Right cardiac atrium (tissue), 5 donors: ENCODE measurements at regions not wholly inside any gene's neighbourhood (a gene's known extent, or its start where the extent isn't known, plus 50 kb on each side); places are given as distances from the start of the nearest gene placed in this dataset.

Experiments used
- ATAC-seq, 2 donors: fragments of 200-7000 bp; cut with Tn5 transposase; one replicate each; pipeline versions ENCODE4 v1.8.0 to v1.9.1; 2020; ENCODE audit warnings: moderate library complexity in 2 of 2, mild to moderate bottlenecking in 1 of 2
- DNase-seq, 3 donors: peaks; one replicate each; pipeline ENCODE4 v3.0.0-alpha.2; 2020
- H3K27ac ChIP-seq: one replicate; pipeline ENCODE4 v1.5.1; 2013; ENCODE audit warnings: mild to moderate bottlenecking, low read length, control low read depth, moderate library complexity
- H3K27me3 ChIP-seq: one replicate; pipeline ENCODE4 v1.6.1; 2013; ENCODE audit not compliant: control insufficient read depth, insufficient read depth
- H3K4me1 ChIP-seq: one replicate; pipeline ENCODE4 v1.6.1; 2013; ENCODE audit warnings: low read length; ENCODE audit not compliant: control insufficient read depth, insufficient read depth
- H3K4me3 ChIP-seq: one replicate; pipeline ENCODE4 v1.5.1; 2013; ENCODE audit warnings: low read length, control low read depth
- H3K9me3 ChIP-seq: one replicate; pipeline ENCODE4 v1.6.1; 2013; ENCODE audit warnings: low read length; ENCODE audit not compliant: control insufficient read depth
- whole genome bisulfite sequencing: extraction: QIAGEN DNeasy Blood & Tissue Kit; methylation state at CpG from one replicate; pipeline ENCODE4 v1.1.7; 2013; 5-methylcytosine and 5-hydroxymethylcytosine counted together
- intact Hi-C, 4 donors: fragments of 100-400 bp; cut with DNase I; formaldehyde crosslinking; loops; one replicate each; pipeline versions ENCODE4 v1.11.0 to v1.14.0; 2022 to 2023
- donor health status: healthy with polysubstance abuse.
- donor health status: DM: no; HTN: yes; CAD: no.
- donor health status: DM: no; HTN: no; CAD: no.
- donor health status: DM: no; HTN: yes; CAD: no; lungs with severe emphysema.
- donor health status: DM: yes; HTN: yes; CAD: no.

DNA sequence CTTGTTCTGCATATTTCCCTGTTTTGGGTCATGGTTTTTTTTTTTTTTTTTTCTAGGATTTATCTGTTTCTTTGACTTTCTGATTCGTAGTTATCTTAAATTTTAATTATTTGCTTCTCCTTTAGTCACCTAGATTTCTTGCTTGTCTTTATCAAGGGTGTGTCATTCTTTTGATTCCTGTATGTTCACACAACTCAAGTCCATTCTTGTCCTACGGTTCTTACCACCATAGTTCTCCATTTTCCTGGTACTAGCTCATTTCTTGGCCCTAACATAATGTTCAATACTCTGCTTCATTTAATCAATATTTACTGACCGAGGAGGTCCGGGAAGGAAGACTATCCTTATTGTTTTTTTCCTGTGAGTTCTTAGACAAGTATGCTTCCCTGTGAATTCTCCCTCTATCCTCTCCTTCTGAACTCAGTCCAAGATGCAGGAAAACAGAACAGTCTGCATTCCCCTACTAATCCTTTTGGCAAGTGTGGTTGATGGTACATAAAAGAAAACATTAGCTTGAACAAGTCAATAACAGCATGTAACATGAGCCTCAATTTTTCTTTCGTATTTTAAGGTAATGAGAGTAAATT, 1346.4 kb upstream of the SEL1L start:
- ATAC-seq (no peak), DNase-seq (no peak)
- Histone ChIP-seq H3K4me1 (no peaks in the 10 kb centered on the region), H3K27me3 (no peaks in the 10 kb centered on the region), H3K9me3 (no peaks in the 10 kb centered on the region), H3K27ac (no peak overlapping the region), H3K4me3 (no peak overlapping the region)
- 67% methylated on average over 5 of the region's 5 CpGs for WGBS
- intact Hi-C loops, result no loop called here

GRCh38 chr14:82886670-82887069, 1353.0 kb upstream of the SEL1L start:
- no peak for ATAC-seq
- DNase-seq, result no peak
- intact Hi-C loops, result no loop called here
- Histone ChIP-seq H3K27me3 (no peaks in the 10 kb centered on the region), H3K4me1 (no peaks in the 10 kb centered on the region), H3K4me3 (no peak overlapping the region), H3K27ac (no peak overlapping the region), H3K9me3 (no peaks in the 10 kb centered on the region)
- WGBS, result 51% methylated on average over 1 of the region's 1 CpG

DNA sequence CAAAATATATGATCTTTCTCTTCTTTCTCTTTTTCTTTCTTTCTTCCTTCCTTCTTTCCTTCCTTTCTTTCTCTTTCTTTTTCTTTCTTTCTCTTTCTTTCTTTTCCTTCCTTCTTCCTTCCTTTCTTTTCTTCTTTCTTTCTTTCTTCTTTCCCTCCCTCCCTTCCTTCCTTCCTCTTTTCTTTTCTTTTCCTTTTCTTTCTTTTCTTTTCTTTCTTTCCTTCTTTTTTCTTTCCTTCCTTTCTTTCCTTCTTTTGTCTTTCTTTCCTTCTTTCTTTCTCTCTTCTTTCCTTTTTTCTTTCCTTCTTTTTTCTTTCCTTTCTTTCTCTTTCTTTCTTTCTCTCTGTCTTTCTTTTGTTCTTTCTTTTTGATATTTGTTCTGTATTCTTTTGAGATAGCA, 1356.0 kb upstream of the SEL1L start:
- Histone ChIP-seq H3K27me3 (no peaks in the 10 kb centered on the region), H3K9me3 (no peaks in the 10 kb centered on the region), H3K27ac (no peak overlapping the region), H3K4me1 (no peaks in the 10 kb centered on the region), H3K4me3 (no peak overlapping the region)
- intact Hi-C loops, result no loop called here
- DNase-seq, result no peak
- ATAC-seq, result no peak

DNA sequence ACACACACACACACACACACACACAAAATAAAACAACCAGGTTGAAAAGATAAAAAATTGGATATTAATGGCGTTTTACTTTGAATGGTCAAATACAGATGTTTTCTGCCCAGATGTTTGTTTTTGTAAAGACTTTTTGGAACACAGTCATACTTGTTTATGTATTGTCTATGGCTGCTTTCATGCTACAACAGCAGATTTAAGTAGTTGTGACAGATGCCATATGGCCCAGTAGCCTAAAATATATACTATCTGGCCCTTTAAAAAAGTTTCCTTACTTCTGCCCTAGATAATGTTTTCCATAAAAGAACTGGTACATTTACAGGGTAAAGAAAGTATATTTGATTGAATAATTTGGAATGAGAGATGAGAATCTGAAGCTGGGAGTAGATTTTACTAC, 1362.8 kb upstream of the SEL1L start:
- H3K4me1 ChIP-seq, result no peaks in the 10 kb centered on the region
- WGBS, result 74% methylated on average over 1 of the region's 1 CpG
- no peak overlapping the region for H3K27ac ChIP-seq
- ATAC-seq, result no peak
- no peaks in the 10 kb centered on the region for H3K9me3 ChIP-seq
- intact Hi-C loops, result no loop called here
- H3K4me3 ChIP-seq, result no peak overlapping the region
- DNase-seq, result no peak
- no peaks in the 10 kb centered on the region for H3K27me3 ChIP-seq

GRCh38 chr14:82897469-82898308, 1364.0 kb upstream of the SEL1L start:
- H3K27ac ChIP-seq, result no peak overlapping the region
- WGBS, result 54% methylated on average over 4 of the region's 4 CpGs
- H3K9me3 ChIP-seq, result no peaks in the 10 kb centered on the region
- H3K27me3 ChIP-seq, result no peaks in the 10 kb centered on the region
- no peak overlapping the region for H3K4me3 ChIP-seq
- ATAC-seq, result no peak
- no peak for DNase-seq
- H3K4me1 ChIP-seq, result no peaks in the 10 kb centered on the region
- intact Hi-C loops, result no loop called here

DNA sequence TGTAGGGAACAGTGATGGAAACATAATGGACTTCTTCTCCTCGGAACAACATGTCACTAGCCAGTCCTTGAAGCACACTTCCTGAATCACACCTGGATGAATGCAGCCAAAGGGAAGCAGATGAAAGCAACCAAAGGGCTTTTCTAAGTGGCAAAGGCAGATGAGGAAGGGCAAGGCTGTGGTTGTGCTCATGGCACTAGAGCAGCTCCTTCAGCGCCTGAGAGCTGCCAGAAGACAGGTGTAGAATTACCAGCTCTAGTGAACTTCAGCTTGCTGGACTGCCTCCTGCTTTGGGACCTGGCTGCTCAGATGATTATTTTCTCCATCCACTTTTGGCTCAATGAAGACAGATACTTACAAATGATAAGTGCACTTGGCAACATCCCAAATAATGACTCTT, 1372.1 kb upstream of the SEL1L start:
- ATAC-seq, result no peak
- no peak for DNase-seq
- H3K9me3 ChIP-seq, result no peaks in the 10 kb centered on the region
- H3K27ac ChIP-seq, result no peak overlapping the region
- intact Hi-C loops, result no loop called here
- H3K4me3 ChIP-seq, result no peak overlapping the region
- H3K27me3 ChIP-seq, result no peaks in the 10 kb centered on the region
- 76% methylated on average over 2 of the region's 2 CpGs for WGBS
- no peaks in the 10 kb centered on the region for H3K4me1 ChIP-seq

- no peaks in the 10 kb centered on the region for H3K4me1 ChIP-seq
- intact Hi-C loops, result no loop called here
- DNase-seq (no peak), ATAC-seq (peak; percentile 29 to 31)
- no peak overlapping the region for H3K4me3 ChIP-seq
- H3K27ac ChIP-seq, result no peak overlapping the region
- no peaks in the 10 kb centered on the region for H3K9me3 ChIP-seq
- no peaks in the 10 kb centered on the region for H3K27me3 ChIP-seq
- WGBS, result 13% methylated on average over 2 of the region's 2 CpGs
Observed at GRCh38 chr14:82911930-82912329, 1378.3 kb upstream of the SEL1L start.

DNA sequence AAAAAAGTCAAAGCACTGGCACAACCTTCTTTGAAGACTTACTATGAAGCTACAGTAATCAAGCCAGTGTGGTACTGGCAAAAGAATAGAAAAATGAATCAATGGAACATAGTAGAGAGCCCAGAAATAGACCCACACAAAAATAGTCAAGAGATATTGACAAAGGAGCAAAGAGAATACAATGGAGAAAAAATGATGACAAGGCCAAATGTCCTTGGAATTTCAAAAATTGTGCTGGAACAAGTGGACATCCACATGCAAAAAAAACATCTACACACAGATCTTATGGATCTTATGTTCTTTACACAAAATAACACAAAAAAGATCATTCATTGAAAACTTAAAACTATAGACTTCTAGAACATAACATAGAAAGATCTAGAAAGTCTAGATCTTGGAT, 1379.7 kb upstream of the SEL1L start:
- intact Hi-C loops, result no loop called here
- no peaks in the 10 kb centered on the region for H3K9me3 ChIP-seq
- no peaks in the 10 kb centered on the region for H3K4me1 ChIP-seq
- DNase-seq (no peak), ATAC-seq (no peak)
- H3K4me3 ChIP-seq, result no peak overlapping the region
- no peaks in the 10 kb centered on the region for H3K27me3 ChIP-seq
- H3K27ac ChIP-seq, result no peak overlapping the region

- no peaks in the 10 kb centered on the region for H3K4me1 ChIP-seq
- H3K9me3 ChIP-seq, result no peaks in the 10 kb centered on the region
- ATAC-seq (no peak), DNase-seq (no peak)
- H3K4me3 ChIP-seq, result no peak overlapping the region
- intact Hi-C loops, result no loop called here
- H3K27me3 ChIP-seq, result no peaks in the 10 kb centered on the region
- no peak overlapping the region for H3K27ac ChIP-seq
- WGBS, result 44% methylated on average over 3 of the region's 3 CpGs
Observed at GRCh38 chr14:82915381-82915780, 1381.7 kb upstream of the SEL1L start.

GRCh38 chr14:82935691-82936090, 1402.0 kb upstream of the SEL1L start:
- H3K9me3 ChIP-seq, result no peaks in the 10 kb centered on the region
- H3K27ac ChIP-seq, result no peak overlapping the region
- H3K4me3 ChIP-seq, result no peak overlapping the region
- no peaks in the 10 kb centered on the region for H3K4me1 ChIP-seq
- no peaks in the 10 kb centered on the region for H3K27me3 ChIP-seq
- WGBS, result 73% methylated on average over 1 of the region's 1 CpG
- ATAC-seq (no peak), DNase-seq (no peak)
- intact Hi-C loops, result no loop called here

- no peaks in the 10 kb centered on the region for H3K27me3 ChIP-seq
- H3K9me3 ChIP-seq, result no peaks in the 10 kb centered on the region
- ATAC-seq (no peak), DNase-seq (no peak)
- intact Hi-C loops, result no loop called here
- H3K27ac ChIP-seq, result no peak overlapping the region
- H3K4me1 ChIP-seq, result no peaks in the 10 kb centered on the region
- H3K4me3 ChIP-seq, result no peak overlapping the region
Observed at GRCh38 chr14:82951171-82951570, 1417.5 kb upstream of the SEL1L start.

GRCh38 chr14:82963756-82964155, 1430.1 kb upstream of the SEL1L start:
- H3K4me3 ChIP-seq, result no peak overlapping the region
- no peaks in the 10 kb centered on the region for H3K4me1 ChIP-seq
- no peaks in the 10 kb centered on the region for H3K27me3 ChIP-seq
- ATAC-seq (no peak), DNase-seq (no peak)
- intact Hi-C loops, result no loop called here
- 89% methylated on average over 2 of the region's 2 CpGs for WGBS
- no peaks in the 10 kb centered on the region for H3K9me3 ChIP-seq
- no peak overlapping the region for H3K27ac ChIP-seq
